ENCODE measurements at regions not wholly inside any gene's neighbourhood (a gene's known extent, or its start where the extent isn't known, plus 50 kb on each side); places are given as distances from the start of the nearest gene placed in this dataset.

- Mint-ChIP-seq H3K27ac (ENCODE audit: unreplicated experiment) (no peak overlapping the region), H3K9me3 (ENCODE audit: low read depth) (no peaks in the 10 kb centered on the region), H3K27me3 (ENCODE audit: low read depth) (peaks cover 56% of the 10 kb centered on the region), H3K4me1 (ENCODE audit: low read depth) (no peaks in the 10 kb centered on the region), H3K36me3 (ENCODE audit: low read depth) (no peaks in the 10 kb centered on the region), H3K4me3 (ENCODE audit: unreplicated experiment) (no peak overlapping the region)
- TF ChIP-seq CTCF (IDR thresholded peaks at IDR 0.05): no peak
- no peak for DNase-seq (ENCODE audit: low spot score)
Observed at GRCh38 chr20:40361916-40362315, 327.1 kb downstream of the MAFB start.

GRCh38 chr20:40359131-40359912 lies 329.7 kb downstream of the MAFB start:
- H3K4me1 Mint-ChIP-seq (ENCODE audit: low read depth): no peaks in the 10 kb centered on the region

GRCh38 chr20:40354880-40355279 lies 334.2 kb downstream of the MAFB start:
- Mint-ChIP-seq H3K36me3 (ENCODE audit: low read depth) (no peaks in the 10 kb centered on the region), H3K27me3 (ENCODE audit: low read depth) (peaks cover 69% of the 10 kb centered on the region), H3K27ac (ENCODE audit: unreplicated experiment) (no peak overlapping the region), H3K9me3 (ENCODE audit: low read depth) (peaks cover 3% of the 10 kb centered on the region), H3K4me3 (ENCODE audit: unreplicated experiment) (no peak overlapping the region), H3K4me1 (ENCODE audit: low read depth) (no peaks in the 10 kb centered on the region)
- no peak for DNase-seq (ENCODE audit: low spot score)
- TF ChIP-seq CTCF (IDR thresholded peaks at IDR 0.05): no peak

More at GRCh38 chr20:40359131-40359912, 329.7 kb downstream of the MAFB start:
- no peak overlapping the region for H3K27ac Mint-ChIP-seq (ENCODE audit: unreplicated experiment)
- peaks cover 65% of the 10 kb centered on the region for H3K27me3 Mint-ChIP-seq (ENCODE audit: low read depth)
- no peak overlapping the region for H3K4me3 Mint-ChIP-seq (ENCODE audit: unreplicated experiment)
- TF ChIP-seq CTCF (IDR thresholded peaks at IDR 0.05): no peak
- peaks cover 3% of the 10 kb centered on the region for H3K9me3 Mint-ChIP-seq (ENCODE audit: low read depth)
- no peaks in the 10 kb centered on the region for H3K36me3 Mint-ChIP-seq (ENCODE audit: low read depth)
- DNase-seq (ENCODE audit: low spot score): no peak

GRCh38 chr20:40343390-40343789 lies 345.6 kb downstream of the MAFB start:
- H3K36me3 Mint-ChIP-seq (ENCODE audit: low read depth): peaks cover 9% of the 10 kb centered on the region
- peaks cover 19% of the 10 kb centered on the region for H3K27me3 Mint-ChIP-seq (ENCODE audit: low read depth)
- H3K4me1 Mint-ChIP-seq (ENCODE audit: low read depth): no peaks in the 10 kb centered on the region
- H3K27ac Mint-ChIP-seq (ENCODE audit: unreplicated experiment): no peak overlapping the region
- no peak for TF ChIP-seq CTCF (IDR thresholded peaks at IDR 0.05)
- H3K9me3 Mint-ChIP-seq (ENCODE audit: low read depth): peaks cover 30% of the 10 kb centered on the region
- H3K4me3 Mint-ChIP-seq (ENCODE audit: unreplicated experiment): no peak overlapping the region
- no peak for DNase-seq (ENCODE audit: low spot score)

- no peak for TF ChIP-seq CTCF (IDR thresholded peaks at IDR 0.05)
- Mint-ChIP-seq H3K4me1 (ENCODE audit: low read depth) (no peaks in the 10 kb centered on the region), H3K27ac (ENCODE audit: unreplicated experiment) (no peak overlapping the region), H3K9me3 (ENCODE audit: low read depth) (peaks cover 23% of the 10 kb centered on the region), H3K27me3 (ENCODE audit: low read depth) (peaks cover 26% of the 10 kb centered on the region), H3K36me3 (ENCODE audit: low read depth) (peaks cover 9% of the 10 kb centered on the region), H3K4me3 (ENCODE audit: unreplicated experiment) (no peak overlapping the region)
- DNase-seq (ENCODE audit: low spot score): no peak
Observed at GRCh38 chr20:40341561-40341960, 347.5 kb downstream of the MAFB start.

Data from chondrocyte (in vitro differentiated cells).